Activated T-cell treated with anti-CD3 and anti-CD28 coated beads, Interleukin-2, amount 50 U/mL, for 4 hours (primary cell): ENCODE measurements at regions not wholly inside any gene's neighbourhood (a gene's known extent, or its start where the extent isn't known, plus 50 kb on each side); places are given as distances from the start of the nearest gene placed in this dataset.

Experiments
- ATAC-seq, 2 donors: fragments of 200-7000 bp; cut with Tn5 transposase; one replicate each; pipeline ENCODE4 v1.10.0; 2021
- DNase-seq: peaks from one replicate; pipeline ENCODE4 v3.0.0-alpha.2; 2020
- H3K27me3 Mint-ChIP-seq: one replicate; pipeline ENCODE4 v1.8.0; 2021; ENCODE audit warnings: low read depth, mixed read lengths
- H3K36me3 Mint-ChIP-seq: one replicate; pipeline ENCODE4 v1.8.0; 2022; ENCODE audit warnings: mixed read lengths; ENCODE audit not compliant: insufficient read depth
- H3K4me1 Mint-ChIP-seq: one replicate; pipeline ENCODE4 v1.8.0; 2021; ENCODE audit warnings: low read depth, mixed read lengths
- H3K4me3 Mint-ChIP-seq: one replicate; pipeline ENCODE4 v1.8.0; 2021; ENCODE audit warnings: mild to moderate bottlenecking, moderate library complexity, mixed read lengths
- H3K9me3 Mint-ChIP-seq: one replicate; pipeline ENCODE4 v1.8.0; 2021; ENCODE audit warnings: mixed read lengths

DNA sequence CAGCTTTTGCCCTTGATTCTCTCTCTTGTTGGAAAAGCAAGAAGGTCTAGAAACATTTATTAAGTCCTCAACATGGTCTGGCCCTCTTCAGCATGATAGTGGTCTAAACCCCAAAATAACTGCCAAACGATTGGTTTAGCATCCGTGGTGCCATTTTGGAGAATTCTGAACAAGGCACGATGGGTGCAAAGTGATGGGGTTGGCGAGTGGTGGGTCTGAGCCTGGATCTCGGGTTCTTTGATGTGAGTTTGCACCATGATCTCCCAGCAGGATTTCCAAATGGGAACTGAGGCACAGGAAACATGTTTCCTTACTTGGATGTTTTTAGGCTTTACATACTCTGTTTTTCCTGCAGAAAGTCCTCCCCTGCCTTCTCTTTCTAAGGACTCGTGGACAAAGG is 240.3 kb downstream of the MYCN start:
- Mint-ChIP-seq H3K27me3 (peaks cover 2% of the 10 kb centered on the region), H3K36me3 (no peaks in the 10 kb centered on the region), H3K4me1 (no peaks in the 10 kb centered on the region), H3K9me3 (no peaks in the 10 kb centered on the region), H3K4me3 (no peak overlapping the region)
- DNase-seq (no peak), ATAC-seq (no peak)

DNA sequence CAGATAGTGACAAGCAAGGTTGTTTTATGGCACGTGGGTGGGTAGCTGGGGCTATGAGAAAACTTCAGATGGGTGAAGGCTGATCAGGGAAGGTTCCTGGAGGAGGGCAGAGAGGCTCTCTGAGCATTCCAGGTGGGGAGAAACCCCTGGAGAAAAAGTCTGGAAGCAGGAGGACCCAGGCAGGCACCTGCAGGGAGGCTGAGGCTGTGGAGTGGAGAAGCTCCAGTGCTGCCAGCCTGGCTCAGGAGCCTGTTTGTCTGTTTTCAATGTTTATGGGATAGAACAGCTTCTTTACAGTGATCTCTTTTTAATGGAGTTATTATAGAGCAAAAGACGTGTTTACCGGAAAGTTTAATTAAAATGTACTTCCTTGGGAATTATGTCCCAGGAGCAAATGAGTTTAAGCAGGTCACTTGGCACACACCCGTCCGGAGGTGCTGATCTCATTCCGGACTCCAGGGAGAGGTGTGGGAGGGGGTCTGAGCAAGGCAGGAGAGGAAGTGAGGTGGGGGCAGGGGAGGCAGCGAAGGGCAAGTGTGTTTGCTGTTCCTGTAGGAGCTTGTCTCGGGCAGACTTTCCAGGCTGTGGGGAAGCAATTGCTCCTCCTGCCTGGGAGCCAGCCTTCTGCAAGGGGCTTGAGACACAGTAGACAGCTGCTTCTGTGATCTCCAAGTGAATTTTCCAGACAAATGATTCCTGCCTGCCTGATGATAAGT is 239.5 kb downstream of the MYCN start:
- no peaks in the 10 kb centered on the region for H3K4me1 Mint-ChIP-seq
- DNase-seq = no peak
- H3K4me3 Mint-ChIP-seq = no peak overlapping the region
- no peaks in the 10 kb centered on the region for H3K36me3 Mint-ChIP-seq
- no peaks in the 10 kb centered on the region for H3K9me3 Mint-ChIP-seq
- peaks cover 2% of the 10 kb centered on the region for H3K27me3 Mint-ChIP-seq
- no peak for ATAC-seq

DNA sequence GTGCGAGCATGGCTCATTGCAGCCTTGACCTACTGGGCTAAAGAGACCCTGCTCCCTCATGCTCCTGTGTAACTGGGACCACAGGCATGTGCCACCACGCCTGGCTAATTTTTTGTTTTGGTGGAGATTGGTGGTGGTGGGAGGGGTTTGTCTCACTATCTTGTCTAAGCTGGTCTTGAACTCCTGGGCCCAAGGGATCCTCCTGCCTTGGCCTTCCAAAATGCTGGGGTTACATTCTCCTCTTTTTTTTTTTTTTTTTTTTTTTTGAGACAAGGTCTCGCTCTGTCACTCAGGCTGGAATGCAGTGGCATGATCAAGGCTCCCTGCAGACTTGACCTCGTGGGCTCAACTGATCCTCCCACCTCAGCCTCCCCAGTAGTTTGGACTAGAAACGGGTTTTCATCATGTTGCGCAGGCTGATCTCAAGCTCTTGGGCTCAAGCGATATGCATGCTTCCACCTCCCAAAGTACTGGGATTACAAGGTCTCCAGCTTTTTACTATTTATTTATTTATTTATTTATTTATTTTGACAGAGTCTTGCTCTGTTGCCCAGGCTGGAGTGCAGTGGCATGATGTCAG is 238.3 kb downstream of the MYCN start:
- Mint-ChIP-seq H3K4me3 (no peak overlapping the region), H3K27me3 (peaks cover 2% of the 10 kb centered on the region), H3K4me1 (no peaks in the 10 kb centered on the region), H3K9me3 (no peaks in the 10 kb centered on the region), H3K36me3 (no peaks in the 10 kb centered on the region)
- DNase-seq = no peak
- ATAC-seq = no peak

DNA sequence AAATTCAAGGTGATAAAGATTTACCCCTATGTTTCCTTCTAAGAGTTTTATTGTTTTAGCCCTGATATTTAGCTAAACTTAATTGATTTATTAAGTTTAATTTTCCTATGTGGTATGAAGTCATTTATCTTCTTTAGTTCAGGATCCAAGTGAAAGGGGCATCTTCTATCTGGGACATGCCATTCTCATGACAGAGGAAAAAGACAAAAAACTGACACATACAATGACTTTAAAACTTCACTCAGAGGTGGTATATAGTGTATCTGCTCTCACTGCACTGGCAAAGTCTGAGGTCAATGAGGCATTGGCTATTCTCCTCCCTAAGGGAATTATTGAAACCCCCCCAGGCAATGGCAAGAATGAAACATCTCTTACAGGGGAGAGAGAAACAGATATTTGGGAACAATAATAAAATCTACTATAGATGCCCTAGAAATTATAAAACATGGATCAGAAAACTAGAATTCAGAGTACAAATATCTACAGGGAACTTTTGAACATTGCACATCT is 237.4 kb downstream of the MYCN start:
- no peak for DNase-seq
- no peaks in the 10 kb centered on the region for H3K27me3 Mint-ChIP-seq

DNA sequence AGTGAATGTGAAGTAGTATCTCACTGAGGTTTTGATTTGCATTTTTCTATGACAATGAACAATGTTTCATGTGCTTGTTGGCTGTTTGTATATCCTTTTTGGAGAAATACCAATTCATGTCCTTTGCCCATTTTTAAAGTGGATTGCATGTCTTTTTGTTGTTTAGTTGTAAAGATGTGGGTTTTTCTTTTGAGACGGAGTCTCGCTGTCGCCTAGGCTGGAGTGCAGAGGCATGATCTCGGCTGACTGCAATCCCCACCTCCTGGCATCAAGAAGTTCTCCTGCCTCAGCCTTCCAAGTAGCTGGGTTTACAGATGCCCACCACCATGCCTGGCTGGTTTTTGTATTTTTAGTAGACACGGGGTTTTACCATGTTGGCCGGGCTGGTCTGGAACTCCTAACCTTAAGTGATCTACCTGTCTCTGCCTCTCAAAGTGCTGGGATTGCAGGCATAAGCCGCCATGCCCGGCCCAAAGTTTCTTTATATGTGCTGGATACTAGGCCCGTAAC is 236.7 kb downstream of the MYCN start:
- Mint-ChIP-seq H3K27me3 (no peaks in the 10 kb centered on the region), H3K4me3 (no peak overlapping the region), H3K4me1 (no peaks in the 10 kb centered on the region), H3K9me3 (no peaks in the 10 kb centered on the region), H3K36me3 (no peaks in the 10 kb centered on the region)
- ATAC-seq = no peak
- no peak for DNase-seq

More for the DNA sequence above, 237.4 kb downstream of the MYCN start:
- Mint-ChIP-seq H3K4me3 (no peak overlapping the region), H3K4me1 (no peaks in the 10 kb centered on the region), H3K9me3 (no peaks in the 10 kb centered on the region), H3K36me3 (no peaks in the 10 kb centered on the region)
- ATAC-seq = no peak

DNA sequence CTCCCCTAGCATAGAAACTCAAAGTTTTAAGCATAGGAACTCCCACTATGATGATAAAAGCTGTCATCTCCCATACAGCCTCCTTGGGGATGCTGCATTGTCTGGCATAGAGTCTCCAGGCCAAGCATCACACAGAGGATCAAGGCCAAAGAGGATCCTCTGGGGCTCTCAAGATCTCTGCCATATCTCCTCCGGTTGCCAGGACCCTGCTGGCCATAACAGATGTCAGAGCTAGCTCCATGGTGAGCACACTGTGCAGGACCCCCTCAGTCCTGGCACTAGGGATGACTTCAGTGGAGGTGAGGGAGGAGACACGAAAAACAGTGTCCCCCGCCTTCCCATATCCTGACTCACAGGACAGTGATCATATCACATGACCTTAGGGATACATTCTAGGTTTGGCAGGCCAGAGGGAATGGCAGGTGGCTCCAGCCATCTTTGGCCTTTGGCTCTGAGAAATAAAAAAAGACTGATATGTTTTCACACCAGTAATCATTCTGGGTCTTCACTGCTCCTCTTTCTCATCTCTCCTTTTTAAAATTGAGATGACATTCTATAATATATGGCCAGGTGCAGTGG is 235.0 kb downstream of the MYCN start:
- no peaks in the 10 kb centered on the region for H3K4me1 Mint-ChIP-seq
- no peaks in the 10 kb centered on the region for H3K27me3 Mint-ChIP-seq
- H3K4me3 Mint-ChIP-seq = no peak overlapping the region
- H3K36me3 Mint-ChIP-seq = no peaks in the 10 kb centered on the region
- ATAC-seq (no peak), DNase-seq (no peak)
- H3K9me3 Mint-ChIP-seq = no peaks in the 10 kb centered on the region

DNA sequence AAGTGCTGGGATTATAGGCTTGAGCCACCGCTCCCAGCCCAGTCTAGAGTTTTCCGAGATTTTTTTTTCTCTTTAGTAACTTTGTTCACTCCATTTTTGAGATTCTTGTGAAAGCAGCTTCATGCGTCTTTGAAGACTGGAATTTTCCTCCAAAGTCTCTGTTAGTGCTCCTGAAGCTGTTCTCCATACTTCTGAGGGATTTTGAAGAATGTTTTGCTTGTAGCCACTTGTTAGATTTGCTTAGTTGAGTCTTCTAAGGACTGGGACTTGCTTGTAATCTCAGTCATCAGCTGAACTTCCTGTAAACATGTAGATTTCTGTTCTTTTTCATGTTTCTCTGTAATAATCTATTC is 234.3 kb downstream of the MYCN start:
- Mint-ChIP-seq H3K4me3 (no peak overlapping the region), H3K4me1 (no peaks in the 10 kb centered on the region), H3K27me3 (no peaks in the 10 kb centered on the region), H3K36me3 (no peaks in the 10 kb centered on the region), H3K9me3 (no peaks in the 10 kb centered on the region)
- no peak for ATAC-seq
- DNase-seq = no peak

DNA sequence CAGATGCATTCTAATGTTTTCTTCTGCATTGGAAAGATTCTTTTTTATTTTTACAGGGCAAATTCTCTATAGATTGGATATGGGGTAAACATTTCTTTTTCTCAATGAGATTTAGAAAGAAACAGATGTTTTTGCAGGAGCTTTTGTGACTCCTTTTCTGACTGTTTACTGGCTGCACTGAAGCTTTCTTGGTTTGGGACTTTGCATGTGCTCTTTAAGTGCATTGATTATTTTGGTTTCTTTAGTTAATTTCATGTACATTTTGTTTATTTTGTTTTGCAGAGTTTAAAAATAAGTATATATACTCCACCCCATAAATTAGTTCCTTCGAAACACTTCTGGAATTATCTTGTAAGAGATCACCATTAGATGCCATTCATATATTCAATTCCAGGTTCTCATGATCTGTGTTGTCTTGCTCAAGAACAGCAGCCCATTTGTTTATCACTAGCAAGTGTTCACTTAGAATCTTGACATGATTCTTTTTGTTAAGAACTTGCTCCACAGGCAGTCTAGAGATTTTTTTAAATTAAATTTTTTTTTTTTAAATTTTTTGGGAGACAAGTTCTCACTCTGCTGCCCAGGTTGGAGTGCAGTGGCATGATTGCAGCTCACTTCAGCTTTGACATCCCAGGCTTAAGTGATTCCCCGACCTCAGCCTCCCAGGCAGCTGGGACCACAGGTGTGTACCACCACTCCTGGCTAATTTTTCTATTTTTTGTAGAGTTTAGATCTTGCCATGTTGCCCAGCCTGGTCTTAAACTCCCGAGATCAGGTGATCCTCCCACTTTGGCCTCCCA is 233.7 kb downstream of the MYCN start:
- H3K9me3 Mint-ChIP-seq = no peaks in the 10 kb centered on the region
- no peak for DNase-seq
- H3K27me3 Mint-ChIP-seq = no peaks in the 10 kb centered on the region
- H3K36me3 Mint-ChIP-seq = no peaks in the 10 kb centered on the region
- no peaks in the 10 kb centered on the region for H3K4me1 Mint-ChIP-seq
- no peak overlapping the region for H3K4me3 Mint-ChIP-seq
- ATAC-seq = no peak

DNA sequence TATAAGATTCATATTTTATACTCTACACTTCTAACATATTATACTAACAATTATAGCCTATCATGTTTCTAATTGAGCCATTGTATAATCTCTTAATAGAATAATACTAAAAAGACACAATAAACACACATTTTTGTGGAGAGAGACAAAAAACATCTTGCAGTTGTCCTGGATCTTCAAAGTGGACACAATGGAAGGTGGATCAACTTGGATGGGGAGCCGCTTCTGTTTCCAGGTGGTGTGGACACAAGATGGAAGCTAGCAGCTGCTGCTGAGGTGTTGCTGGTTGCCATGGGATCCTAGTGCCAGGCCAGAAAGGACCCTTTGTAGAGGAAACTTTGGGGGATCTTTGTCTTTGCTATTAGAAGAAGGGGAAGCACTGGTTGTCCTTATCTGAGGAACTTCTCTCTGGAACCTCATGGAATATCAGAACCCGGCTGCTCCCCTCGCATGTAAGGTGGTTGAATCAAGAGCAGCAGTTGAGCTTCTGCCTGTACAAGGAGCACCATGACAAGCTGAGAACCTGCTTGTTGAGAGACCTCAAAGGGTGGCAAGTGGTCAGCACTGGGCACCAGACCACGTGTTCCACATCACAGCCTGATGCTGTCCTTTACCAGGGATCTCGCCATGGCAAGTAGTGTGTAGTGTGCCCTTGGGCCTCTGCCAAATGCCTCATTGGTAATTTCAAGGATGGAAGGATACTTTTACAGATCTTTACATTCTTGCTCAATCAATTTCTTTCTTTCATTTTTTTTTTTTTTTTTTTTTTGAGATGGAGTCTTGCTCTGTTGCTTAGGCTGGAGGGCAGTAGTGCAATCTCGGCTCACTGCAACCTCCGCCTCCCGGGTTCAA is 232.2 kb downstream of the MYCN start:
- Mint-ChIP-seq H3K4me3 (no peak overlapping the region), H3K9me3 (peaks cover 3% of the 10 kb centered on the region), H3K27me3 (no peaks in the 10 kb centered on the region), H3K36me3 (no peaks in the 10 kb centered on the region), H3K4me1 (no peaks in the 10 kb centered on the region)
- ATAC-seq = no peak
- DNase-seq = no peak

DNA sequence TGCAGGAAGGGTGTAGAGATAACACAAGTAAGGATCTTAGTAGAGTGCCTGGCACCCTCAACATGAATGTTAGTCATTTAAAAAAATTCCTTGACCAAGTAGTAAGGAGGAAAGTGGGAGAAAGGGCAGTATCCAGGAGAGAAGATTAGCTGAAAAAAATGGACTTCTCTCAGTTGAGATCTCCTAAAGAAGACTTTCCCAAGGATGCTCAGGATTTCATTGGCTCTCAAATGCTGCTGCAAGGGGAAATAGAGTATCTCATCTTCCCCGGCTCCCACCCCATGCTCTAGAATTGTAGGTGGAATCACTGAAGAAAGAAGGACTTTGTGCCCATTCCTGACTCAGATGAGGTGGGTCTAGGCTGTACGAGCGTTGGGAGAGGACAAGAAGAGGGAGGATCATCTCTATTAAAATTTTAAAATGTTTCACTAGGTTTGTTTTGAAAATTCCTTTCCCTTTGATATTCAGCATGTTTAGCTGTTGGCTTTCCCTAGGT is 231.1 kb downstream of the MYCN start:
- no peaks in the 10 kb centered on the region for H3K36me3 Mint-ChIP-seq
- no peaks in the 10 kb centered on the region for H3K27me3 Mint-ChIP-seq
- H3K9me3 Mint-ChIP-seq = peaks cover 3% of the 10 kb centered on the region
- ATAC-seq = no peak
- no peaks in the 10 kb centered on the region for H3K4me1 Mint-ChIP-seq
- H3K4me3 Mint-ChIP-seq = no peak overlapping the region
- DNase-seq = no peak

DNA sequence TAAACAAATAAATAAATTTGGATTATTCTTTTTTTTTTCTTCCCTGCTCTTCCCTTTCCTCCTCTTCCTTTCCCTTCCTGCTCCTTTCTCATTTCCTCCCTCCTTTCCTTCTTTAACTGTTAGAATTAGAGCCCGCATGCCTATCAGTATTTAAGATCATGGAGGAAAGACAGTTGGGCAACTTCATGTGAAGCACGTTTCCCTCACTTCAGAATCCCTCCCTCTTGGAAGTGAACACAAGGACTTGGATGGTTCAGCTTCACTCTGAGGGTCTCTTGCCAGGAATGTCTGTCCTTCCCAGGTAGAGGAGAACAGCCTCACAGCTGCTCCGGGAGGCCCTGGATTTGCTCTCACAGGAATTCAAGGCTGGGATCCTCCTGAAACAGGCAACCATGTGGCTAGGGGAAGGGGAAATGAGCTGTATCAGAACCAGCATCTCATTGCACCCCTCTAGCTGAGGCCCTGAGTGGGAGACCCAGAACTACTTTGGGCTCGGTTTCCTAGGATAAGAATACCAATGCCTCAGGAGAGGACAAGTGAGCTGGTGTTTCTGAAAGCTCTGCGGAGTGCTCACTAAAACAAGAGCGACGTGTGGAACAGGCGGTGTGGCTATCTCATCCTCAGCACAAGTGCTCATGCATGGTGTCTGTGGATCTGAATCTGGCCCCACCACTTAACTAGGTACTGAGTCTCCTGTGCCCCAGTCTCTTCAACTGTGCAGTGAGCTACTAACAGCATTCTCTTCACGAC is 230.5 kb downstream of the MYCN start:
- DNase-seq = no peak
- Mint-ChIP-seq H3K9me3 (peaks cover 3% of the 10 kb centered on the region), H3K27me3 (no peaks in the 10 kb centered on the region), H3K4me1 (no peaks in the 10 kb centered on the region), H3K36me3 (no peaks in the 10 kb centered on the region), H3K4me3 (no peak overlapping the region)
- ATAC-seq = no peak

DNA sequence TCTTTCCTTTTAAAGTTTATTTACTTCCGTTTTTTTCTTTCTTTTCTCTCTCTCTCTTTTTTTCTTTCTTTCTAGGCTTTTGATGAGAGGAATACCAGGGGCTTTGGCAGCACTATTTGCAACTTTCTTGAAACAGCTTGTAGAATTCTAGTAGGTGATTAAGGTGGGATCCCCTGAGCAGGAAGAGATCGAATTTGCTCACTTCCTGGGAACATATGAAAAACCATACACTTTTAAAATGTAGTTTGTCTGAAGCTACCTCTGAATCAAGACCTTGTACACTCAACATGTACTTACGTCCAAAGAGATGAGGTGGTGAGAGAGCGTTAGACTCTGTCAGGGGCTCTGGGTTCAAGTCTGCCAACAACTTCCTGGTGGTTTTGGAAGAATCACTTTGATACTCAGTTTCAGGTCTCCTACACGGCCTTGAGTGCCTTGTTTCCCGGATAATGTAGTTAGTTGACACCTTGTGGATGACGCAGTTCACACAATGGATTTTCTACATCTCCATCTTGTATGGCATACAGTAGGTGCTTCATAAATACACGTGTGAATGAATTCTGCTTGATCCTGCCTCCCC is 229.1 kb downstream of the MYCN start:
- ATAC-seq (no peak), DNase-seq (no peak)
- no peak overlapping the region for H3K4me3 Mint-ChIP-seq

More for the DNA sequence above, 229.1 kb downstream of the MYCN start:
- H3K9me3 Mint-ChIP-seq = peaks cover 3% of the 10 kb centered on the region
- no peaks in the 10 kb centered on the region for H3K36me3 Mint-ChIP-seq
- H3K27me3 Mint-ChIP-seq = no peaks in the 10 kb centered on the region
- H3K4me1 Mint-ChIP-seq = no peaks in the 10 kb centered on the region
